ENCODE measurements at regions not wholly inside any gene's neighbourhood (a gene's known extent, or its start where the extent isn't known, plus 50 kb on each side); places are given as distances from the start of the nearest gene placed in this dataset.

- ChIA-PET POLR2A (no interaction called here), CTCF (no interaction called here)
Measured at GRCh38 chr14:81668626-81669274, 135.1 kb upstream of the SEL1L start.

- ChIA-PET POLR2A (no interaction called here), CTCF (no interaction called here)
Measured at GRCh38 chr14:81669308-81669707, 135.7 kb upstream of the SEL1L start.

- CTCF ChIA-PET, result no interaction called here
Measured at GRCh38 chr14:81673930-81674329, 140.3 kb upstream of the SEL1L start.

DNA sequence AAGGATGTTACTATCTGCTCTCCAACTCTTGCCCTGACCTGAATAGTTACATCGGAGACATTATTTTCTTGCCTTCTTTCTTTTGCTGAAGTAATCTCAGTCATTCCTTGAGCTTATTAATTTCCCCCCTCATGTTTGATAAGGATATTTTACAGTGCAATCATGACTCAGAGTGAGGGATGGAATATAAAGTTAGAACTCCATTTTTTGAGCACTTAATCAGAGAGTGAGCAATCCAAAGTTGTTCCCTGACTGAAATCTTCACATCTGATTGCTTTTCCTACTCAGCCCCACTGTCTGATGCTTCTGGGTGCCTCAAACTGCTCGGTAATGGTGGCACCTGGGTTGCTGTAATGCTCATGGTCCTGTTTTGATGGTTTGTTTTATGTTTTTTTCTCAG, 142.7 kb upstream of the SEL1L start:
- ChIA-PET POLR2A (no interaction called here), CTCF (interaction anchor here (0.5 kb wide), 1 partner anchor 1587 kb away, joined by 3 read pairs; no protein-coding TSS in a partner anchor)

More at GRCh38 chr14:81673930-81674329, 140.3 kb upstream of the SEL1L start:
- POLR2A ChIA-PET, result no interaction called here

DNA sequence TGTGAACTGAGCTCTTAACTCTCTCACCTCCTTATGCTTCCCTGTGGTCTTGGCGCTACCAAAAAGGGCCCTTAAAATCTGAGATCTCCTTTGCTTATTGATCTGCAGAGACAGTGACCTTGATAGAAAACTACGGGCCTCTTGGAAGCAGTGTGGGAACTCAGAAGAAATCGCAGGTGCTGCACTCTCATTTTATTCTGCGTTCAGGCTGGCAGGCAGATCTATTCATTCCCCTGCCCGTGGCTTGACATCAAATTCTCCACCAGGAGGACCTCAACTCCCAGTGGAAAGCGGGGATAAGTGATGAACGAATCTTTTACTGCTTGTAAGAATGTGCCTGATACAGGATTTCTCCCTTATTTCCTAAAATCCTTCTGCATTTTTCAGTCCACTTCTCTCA, 143.2 kb upstream of the SEL1L start:
- CTCF ChIA-PET, result no interaction called here

DNA sequence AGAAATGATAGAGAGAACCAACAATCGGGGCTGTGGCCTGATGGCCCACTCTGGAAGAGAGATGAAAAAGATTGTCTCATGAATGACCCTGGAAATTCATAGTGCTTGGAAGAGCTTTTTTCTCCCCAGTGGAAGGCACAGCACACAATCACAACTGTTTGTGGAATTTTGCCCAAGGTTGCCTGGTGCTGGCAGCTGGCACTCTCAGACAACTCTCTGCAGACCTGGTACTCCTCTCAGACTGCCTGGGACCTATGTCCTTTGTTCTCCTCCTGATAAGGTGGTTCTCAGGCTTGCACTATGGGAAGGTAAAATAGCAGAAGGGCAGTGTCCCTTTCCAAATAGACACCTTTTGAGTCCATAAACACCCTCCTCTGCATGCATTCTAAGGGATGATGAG, 144.1 kb upstream of the SEL1L start:
- CTCF ChIA-PET, result no interaction called here
- POLR2A ChIA-PET, result interaction anchor here (0.5 kb wide), 1 partner anchor 39 kb away, joined by 11 read pairs; no protein-coding TSS in a partner anchor

More for the DNA sequence above, 143.2 kb upstream of the SEL1L start:
- POLR2A ChIA-PET, result no interaction called here

GRCh38 chr14:81679226-81679625, 145.6 kb upstream of the SEL1L start:
- ChIA-PET CTCF (no interaction called here), POLR2A (no interaction called here)

DNA sequence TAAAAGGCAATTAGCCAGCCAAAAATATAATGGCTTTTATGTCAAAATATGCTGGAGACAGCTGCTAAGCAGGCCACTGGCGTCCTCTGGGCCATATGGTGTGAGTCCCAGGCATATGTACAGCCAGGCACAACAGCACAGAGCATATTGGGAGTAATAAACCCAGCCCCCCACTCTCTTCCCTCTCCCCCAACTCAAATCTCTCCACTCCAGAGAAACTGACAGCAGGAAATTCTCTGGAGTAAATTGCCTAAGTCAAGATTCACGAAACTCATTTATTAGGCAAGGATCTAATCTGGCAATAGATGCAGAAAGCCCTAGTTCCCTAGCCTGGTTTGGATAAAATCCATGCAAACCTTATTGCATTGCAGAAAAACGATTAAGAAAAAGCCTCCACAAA, 147.9 kb upstream of the SEL1L start:
- ChIA-PET CTCF (no interaction called here), POLR2A (no interaction called here)

DNA sequence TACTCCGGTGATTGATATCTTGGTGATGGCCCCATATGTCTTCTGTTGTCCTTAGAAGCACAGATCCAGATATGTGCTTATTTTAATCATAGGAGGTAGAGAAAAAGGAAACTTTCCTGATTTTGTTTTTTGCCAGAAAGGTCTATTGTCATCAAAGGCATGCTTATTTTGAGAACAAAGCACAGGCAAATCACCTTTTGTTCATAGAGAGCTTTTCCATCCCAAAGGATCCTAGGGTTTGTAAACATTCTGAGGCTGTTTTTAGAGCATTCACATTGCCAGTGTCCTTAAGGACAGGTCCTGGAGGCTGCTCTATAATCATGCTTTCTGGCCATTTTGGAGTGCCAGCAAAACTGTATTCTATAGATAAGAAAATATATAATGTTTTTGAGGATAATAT, 148.5 kb upstream of the SEL1L start:
- ChIA-PET POLR2A (no interaction called here), CTCF (no interaction called here)

DNA sequence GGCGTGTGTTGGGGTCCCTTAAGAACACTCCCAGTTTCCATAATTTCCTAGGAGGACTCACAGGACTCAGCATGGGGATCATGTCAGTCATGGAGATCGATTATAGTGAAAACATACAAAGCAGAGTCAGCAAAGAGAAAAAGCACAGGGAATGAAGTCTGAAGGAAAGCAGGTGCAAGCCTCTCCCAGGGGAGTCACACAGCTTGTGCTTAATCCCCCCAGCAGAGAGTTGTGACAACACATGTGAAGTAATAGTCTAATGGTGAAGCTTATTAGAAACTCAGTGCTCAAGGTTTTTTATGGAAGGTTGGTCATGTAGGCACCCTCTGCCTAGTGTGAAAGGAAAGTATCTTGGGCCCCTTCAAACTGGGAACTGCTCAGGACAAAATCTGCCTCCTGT, 149.0 kb upstream of the SEL1L start:
- CTCF ChIA-PET, result no interaction called here
- POLR2A ChIA-PET, result no interaction called here

- CTCF ChIA-PET, result no interaction called here
Measured at GRCh38 chr14:81684696-81685095, 151.0 kb upstream of the SEL1L start.

GRCh38 chr14:81686512-81686911, 152.9 kb upstream of the SEL1L start:
- ChIA-PET CTCF (no interaction called here), POLR2A (no interaction called here)

More at GRCh38 chr14:81684696-81685095, 151.0 kb upstream of the SEL1L start:
- POLR2A ChIA-PET, result no interaction called here

DNA sequence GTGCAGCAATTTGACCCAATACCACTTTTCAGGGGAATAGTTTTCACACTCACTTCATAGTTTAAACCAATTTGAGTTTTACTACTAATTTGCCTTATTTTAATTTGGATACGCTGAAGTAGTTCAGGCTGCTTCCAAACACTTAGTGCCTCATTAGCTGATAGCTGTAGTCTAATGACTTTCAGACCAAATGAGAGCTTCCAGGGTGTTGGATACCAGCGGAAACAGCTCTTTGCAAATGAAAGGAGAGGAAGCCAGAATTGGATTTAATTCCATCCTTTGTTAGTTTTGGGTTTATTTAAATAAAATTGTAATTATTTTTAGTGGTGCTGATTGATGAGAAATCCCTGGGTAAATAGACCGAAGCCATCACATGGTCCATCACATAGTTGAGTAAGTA, 158.3 kb upstream of the SEL1L start:
- CTCF ChIA-PET, result no interaction called here
- POLR2A ChIA-PET, result no interaction called here

GRCh38 chr14:81694419-81694818, 160.8 kb upstream of the SEL1L start:
- CTCF ChIA-PET, result no interaction called here
- POLR2A ChIA-PET, result interaction anchor here (0.7 kb wide), 1 partner anchor 63 kb away, joined by 4 read pairs; no protein-coding TSS in a partner anchor

GRCh38 chr14:81709681-81710080, 176.0 kb upstream of the SEL1L start:
- CTCF ChIA-PET, result no interaction called here

GRCh38 chr14:81710232-81710845, 176.7 kb upstream of the SEL1L start:
- POLR2A ChIA-PET, result no interaction called here
- CTCF ChIA-PET, result no interaction called here

More at GRCh38 chr14:81709681-81710080, 176.0 kb upstream of the SEL1L start:
- POLR2A ChIA-PET, result no interaction called here

DNA sequence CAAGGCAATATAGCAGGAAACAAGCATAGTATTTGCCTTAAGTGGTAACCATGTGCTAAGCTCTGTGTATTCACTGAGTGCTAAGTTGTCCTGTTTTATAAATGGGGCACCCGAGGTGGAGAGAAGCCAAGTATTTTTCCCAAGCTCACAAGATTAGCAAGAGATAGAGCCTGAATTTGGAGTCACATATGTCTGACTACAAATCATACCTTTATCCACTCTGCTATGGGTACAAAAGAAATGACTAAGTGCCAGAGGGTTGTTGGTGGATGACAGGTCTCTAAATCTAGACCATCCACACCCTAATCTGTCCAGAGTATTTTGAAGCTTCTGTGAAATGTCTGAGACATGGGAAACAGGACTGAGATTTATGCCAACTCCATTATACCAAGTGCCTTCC, 182.1 kb upstream of the SEL1L start:
- ChIA-PET CTCF (no interaction called here), POLR2A (no interaction called here)

DNA sequence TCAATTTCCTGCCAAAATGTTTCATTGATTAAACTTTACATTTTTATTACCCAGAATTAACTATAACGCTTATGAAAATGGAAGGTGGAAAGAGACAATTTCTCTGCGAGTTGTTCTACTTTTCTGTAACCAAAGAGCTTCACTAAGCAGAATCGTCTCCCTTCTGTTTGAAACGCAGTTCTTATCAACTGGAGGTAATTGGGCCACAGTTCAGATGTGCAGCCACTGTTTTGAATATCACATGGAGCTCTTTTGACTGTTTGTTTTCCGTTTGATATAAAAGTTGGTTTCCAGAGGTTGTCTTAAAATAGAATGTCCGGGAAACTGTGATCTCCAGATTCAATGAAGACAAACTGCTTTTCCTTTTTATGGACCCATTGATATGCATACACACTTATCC, 183.3 kb upstream of the SEL1L start:
- ChIA-PET POLR2A (no interaction called here), CTCF (no interaction called here)

DNA sequence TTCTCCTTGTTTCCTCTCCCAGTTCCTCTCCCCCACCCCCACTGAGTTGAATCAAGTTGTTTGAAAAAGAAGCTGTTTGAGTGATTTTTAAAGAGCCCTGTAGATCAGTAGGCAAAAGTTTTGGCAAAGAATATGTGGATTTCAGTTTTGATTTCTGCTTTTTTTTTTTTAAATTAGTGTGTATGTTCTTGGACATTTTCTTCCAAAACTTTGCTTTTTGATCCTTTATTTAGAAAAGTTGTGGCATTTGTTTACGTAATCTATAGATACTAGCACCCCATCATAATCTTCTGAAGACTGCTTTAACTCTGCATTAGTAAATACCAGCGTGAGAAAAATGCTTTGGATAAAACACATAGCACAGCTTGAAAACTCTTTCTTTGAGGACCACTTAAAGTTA, 190.3 kb upstream of the SEL1L start:
- CTCF ChIA-PET, result interaction anchor here (0.6 kb wide), 1 partner anchor 67 kb away, joined by 3 read pairs; no protein-coding TSS in a partner anchor

DNA sequence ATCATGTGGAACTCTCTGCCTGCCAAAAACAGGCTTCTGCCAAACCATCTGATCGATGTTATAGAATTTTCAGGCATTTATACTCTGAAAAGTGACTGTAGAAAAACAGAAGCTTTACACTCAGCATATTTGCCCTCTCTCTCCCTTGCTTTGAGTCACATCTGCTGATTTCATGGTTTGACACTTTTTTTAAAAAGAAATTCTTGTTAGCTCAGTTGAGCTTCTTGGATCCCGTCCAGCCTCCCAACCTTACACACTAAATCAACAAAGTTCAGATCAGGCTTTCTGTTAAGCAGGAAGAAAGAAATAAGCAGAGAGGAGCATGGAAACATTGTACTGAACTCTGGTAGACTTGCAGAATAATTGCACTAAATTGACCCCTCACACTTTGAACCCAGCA, 193.6 kb upstream of the SEL1L start:
- ChIA-PET CTCF (no interaction called here), POLR2A (interaction anchor here (0.6 kb wide), 1 partner anchor 1350 kb away, joined by 3 read pairs; no protein-coding TSS in a partner anchor)

More for the DNA sequence above, 190.3 kb upstream of the SEL1L start:
- POLR2A ChIA-PET, result no interaction called here

DNA sequence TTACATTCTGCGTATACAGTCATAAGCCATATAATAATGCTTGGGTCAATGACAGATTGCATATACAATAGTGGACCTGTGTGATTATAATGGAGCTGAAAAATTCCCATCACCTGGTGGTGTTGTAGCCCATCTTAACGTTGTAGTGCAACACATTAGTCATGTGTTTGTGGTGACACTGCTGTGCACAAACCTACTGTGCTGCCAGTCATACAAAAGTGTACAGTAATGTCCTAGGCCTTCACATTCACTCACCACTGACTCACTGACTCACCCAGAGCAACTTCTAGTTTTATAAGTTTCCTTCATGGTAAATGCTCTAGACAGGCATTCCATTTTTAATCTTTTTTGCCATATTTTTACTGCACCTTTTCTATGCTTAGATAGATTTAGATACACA, 194.8 kb upstream of the SEL1L start:
- POLR2A ChIA-PET, result no interaction called here
- CTCF ChIA-PET, result no interaction called here

GRCh38 chr14:81729622-81730021, 196.0 kb upstream of the SEL1L start:
- CTCF ChIA-PET, result no interaction called here
- POLR2A ChIA-PET, result no interaction called here
